ENCODE measurements at regions not wholly inside any gene's neighbourhood (a gene's known extent, or its start where the extent isn't known, plus 50 kb on each side); places are given as distances from the start of the nearest gene placed in this dataset.

GRCh38 chrX:108795240-108795639, 58.9 kb upstream of the IRS4 start:
- in situ Hi-C loops (cut with HindIII; ENCODE audit: low pct_ligation_motif_present, low sequenced_read_pairs): no loop called here
- Histone ChIP-seq H3K27ac (no peak overlapping the region), H3K27me3 (replicated peaks) (no peaks in the 10 kb centered on the region), H3K36me3 (replicated peaks) (no peaks in the 10 kb centered on the region), H3K4me3 (ENCODE audit: low read depth, low read length) (no peak overlapping the region)
- TF ChIP-seq, protein P1, sequence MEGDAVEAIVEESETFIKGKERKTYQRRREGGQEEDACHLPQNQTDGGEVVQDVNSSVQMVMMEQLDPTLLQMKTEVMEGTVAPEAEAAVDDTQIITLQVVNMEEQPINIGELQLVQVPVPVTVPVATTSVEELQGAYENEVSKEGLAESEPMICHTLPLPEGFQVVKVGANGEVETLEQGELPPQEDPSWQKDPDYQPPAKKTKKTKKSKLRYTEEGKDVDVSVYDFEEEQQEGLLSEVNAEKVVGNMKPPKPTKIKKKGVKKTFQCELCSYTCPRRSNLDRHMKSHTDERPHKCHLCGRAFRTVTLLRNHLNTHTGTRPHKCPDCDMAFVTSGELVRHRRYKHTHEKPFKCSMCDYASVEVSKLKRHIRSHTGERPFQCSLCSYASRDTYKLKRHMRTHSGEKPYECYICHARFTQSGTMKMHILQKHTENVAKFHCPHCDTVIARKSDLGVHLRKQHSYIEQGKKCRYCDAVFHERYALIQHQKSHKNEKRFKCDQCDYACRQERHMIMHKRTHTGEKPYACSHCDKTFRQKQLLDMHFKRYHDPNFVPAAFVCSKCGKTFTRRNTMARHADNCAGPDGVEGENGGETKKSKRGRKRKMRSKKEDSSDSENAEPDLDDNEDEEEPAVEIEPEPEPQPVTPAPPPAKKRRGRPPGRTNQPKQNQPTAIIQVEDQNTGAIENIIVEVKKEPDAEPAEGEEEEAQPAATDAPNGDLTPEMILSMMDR (IDR thresholded peaks at IDR 0.05; ENCODE audit: low read depth, low read length, missing control alignments): no peak
- DNase-seq: no peak
